Inflammatory macrophage (primary cell): ENCODE measurements at regions not wholly inside any gene's neighbourhood (a gene's known extent, or its start where the extent isn't known, plus 50 kb on each side); places are given as distances from the start of the nearest gene placed in this dataset.
"Not testable (repeated sequence)": the region's sequence is repeated elsewhere in the genome, so short reads cannot be mapped to it uniquely, and the experiment has no call there.

Experiments
- DNase-seq, 2 donors: peaks; one replicate each; pipeline ENCODE4 v3.0.0-alpha.2; 2020 to 2022

DNA sequence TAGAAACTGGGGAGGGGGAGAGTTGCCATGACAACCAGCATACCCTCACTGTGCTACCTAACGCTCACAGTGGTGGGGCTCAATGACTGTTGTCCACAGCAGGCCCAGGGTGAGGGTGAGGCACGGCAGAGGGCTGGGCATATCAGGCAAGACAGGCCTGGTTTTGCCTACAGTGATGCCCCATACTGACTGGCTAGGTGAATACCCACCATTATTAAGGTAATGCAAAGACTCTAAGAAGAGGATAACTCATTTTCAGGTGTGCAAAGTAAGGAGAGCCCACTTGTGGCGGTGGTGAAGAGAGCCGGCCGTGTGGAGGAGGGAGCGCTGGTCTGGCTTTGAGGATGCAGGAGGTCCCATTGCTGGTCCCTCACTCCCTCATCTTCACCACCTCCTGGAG, 422.3 kb downstream of the FUT8 start:
- DNase-seq: no peak

DNA sequence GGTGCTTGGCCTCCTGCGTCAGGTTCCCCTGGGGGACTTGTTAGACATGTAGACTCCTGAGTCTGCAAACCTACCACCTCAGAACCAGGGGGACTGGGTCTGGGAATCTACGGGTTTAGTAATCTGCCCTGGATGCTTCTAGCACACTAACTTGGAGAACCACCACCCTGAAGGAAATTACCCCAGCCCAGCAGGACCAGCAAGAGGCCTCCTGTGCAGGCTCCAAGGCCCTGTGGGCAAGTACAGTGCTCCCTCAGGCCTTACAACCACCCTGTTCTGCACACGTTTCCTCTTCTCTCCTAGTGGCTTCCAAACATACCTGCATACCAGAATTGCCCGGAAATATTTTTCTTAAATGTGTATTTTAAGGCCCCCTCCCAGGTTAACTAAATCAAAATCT, 423.0 kb downstream of the FUT8 start:
- DNase-seq: no peak

DNA sequence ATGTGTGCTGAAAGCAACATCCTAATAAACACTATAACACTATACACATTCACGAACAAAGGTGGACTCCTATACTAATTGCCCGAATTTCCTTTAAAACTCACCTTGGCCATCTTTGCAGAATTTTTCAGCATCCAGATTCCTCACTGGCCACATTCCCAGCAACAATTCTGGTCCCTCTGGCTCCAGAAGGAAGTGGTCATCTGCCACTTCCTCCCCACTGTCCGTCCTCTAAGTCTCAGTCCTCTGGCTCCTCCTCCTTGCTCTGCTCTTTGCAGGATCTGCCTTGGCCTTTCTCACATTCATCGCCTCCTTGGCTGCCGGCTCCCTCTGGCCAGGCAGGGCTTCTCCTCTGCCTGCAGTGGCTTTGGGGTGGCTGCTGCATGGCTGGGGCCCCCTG, 426.0 kb downstream of the FUT8 start:
- DNase-seq: no peak

DNA sequence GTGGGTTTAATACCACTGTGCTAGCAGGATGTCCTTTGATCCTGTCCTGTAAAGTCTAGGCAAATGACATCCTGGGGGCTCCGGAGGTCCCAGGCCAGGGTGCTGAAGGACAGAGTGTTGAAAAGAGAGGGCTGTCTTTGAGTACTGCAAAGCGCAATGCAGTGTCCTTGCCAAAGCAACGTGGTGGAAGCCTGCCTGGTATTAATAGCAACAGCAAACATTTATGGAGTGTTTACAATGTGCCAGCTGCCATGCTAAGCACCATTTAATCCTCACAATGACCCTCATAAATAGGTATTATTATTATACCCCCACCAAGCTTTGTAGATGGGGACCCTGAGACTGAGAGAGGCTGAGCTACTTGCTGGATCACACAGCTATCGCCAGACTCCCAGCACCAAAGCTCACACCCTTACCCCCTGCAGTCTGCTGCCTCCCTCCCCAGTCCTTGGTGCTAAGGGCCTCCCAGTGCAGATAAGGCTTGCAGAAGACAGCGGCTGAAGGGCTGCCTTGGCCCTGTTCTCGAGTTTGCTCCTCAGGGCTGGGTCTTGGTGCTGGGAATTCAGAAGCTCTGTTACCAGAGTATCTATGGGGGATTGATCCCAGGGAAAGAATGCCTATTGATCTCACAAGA, 427.7 kb downstream of the FUT8 start:
- no peak for DNase-seq

DNA sequence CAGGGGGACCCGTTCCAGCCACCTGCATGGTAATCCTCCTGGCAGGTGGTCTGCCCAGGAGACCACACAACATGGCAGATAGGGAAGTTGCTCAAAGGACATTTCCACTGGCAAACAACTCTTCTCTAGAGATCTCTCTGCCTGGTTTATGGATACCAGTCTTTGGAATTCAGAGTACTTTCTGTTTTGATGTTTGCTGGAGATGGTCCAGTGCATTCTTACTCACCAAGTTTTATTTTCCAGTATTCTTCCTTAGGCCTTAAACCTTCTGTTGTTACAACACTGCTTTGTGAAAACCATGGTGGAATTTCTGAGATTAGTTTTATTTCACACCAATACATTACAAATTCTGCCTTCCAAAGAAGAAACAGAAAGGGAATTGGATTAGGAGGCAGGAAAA, 428.3 kb downstream of the FUT8 start:
- DNase-seq: no peak

DNA sequence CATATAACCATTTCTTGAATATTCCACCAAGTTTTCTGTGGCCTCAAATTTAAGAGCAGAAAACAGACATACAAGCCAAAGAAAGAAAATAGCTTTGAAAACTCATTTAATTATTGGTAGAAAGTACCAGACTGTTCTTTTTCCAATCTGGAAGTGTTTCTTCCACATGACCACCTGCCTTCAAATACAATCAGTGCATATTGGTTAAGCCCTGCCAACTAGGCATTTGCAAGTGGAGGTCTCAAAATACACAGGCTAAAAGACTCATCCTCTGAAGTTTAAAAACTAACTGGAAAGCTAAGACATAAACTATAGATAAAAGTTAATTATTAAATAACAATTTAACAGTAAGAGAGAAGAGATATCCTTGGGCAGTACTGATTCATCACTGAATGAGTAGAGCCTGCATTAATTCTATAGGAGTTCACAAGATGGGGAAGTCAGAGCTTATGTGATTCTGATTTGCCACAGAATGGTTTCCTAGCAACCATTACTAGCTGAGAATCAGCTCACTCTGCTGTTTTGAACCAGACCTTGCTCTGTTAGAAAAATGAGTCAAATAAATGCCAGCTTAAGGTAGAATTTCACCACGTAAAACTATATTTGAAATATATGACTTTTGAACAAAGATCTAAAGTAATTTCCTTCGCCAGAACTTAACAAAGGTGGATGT, 433.8 kb downstream of the FUT8 start:
- DNase-seq: no peak

DNA sequence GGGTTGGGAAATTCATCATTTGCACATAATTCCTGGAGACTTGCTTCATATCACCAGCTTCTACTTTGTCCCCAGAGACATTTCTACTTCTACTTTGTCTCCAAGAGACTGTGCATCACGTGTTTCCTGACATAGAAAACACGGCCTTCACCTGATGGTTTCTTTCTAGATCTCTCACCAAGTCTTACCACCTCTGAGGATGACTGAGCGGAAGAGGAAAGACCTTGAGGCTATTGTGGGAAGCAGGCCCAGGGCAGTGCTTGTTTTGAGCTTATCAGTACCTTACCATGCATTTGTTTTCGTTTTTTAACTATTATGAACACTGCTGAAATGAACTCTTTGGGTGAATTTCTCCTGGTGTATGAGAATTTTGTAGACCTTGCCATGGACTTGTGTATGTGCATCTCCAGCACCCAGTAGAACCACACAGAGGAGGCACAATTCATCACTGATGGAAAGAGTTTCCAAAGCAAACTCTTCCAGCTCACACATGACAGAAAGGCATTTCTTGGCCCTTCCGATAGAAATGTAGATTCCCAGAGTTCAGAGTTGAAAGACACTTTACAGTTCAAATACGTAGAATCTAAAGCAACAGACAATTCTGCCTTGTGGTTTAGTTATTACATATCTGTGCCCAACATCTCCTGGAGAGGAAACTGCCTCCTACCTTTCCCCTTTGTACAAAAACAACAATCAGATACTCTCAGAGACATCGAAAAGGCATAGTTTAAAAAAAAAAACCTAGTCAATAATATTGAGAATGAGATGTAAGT, 434.7 kb downstream of the FUT8 start:
- DNase-seq: no peak

DNA sequence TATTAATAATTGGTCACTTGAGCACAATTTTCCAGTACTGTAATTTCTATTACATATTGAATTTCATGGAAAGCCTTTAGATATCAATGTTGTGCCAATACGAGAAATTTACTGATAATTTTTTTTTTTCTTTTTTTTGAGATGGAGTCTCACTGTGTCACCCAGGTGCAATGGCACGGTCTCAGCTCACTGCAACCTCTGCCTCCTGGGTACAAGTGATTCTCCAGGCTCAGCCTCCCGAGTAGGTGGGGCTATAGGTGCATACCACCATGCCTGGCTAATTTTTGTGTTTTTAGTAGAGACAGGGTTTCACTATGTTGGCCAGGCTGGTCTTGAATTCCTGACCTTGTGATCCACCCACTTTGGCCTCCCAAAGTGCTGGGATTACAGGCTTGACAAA, 435.4 kb downstream of the FUT8 start:
- DNase-seq: not testable (repeated sequence)

DNA sequence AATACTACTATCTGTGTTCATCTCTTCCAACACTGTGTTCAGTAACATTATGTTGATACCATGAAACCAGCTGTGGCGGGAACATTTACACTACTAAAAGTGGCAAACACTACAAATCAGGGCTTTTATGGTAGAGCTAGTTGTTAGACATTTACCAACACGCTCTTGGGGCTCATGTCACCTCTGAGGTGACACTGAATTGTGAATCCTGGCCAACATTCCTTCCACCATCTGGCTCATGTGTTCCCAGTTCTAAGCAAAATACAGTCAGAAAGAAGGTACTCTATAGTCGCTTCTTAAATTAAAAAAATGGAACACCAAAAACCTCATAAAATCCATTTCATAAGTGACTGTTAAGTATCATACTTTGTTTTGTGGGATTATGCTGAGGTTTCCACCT, 436.6 kb downstream of the FUT8 start:
- no peak for DNase-seq

DNA sequence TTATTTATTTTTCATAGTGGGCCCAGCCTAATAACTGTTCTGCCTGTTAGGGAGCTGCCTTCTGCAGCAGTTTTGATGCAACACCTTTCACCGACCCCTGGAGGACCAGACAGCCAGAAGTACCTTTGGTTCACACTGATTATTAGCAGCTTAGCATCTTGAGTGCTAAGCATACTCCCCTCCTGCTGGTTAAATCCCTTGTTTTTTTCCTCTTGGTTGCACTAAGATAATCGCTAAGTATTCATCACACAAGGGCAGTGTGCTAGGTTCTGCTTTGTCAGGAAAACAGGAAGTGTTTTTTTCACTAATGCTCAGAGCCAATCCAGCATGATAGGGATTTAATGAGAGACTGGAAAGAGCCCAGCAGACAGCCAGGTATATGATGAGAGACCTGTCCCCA, 437.0 kb downstream of the FUT8 start:
- peak in 1 of 2 donors; percentile 4 for DNase-seq

DNA sequence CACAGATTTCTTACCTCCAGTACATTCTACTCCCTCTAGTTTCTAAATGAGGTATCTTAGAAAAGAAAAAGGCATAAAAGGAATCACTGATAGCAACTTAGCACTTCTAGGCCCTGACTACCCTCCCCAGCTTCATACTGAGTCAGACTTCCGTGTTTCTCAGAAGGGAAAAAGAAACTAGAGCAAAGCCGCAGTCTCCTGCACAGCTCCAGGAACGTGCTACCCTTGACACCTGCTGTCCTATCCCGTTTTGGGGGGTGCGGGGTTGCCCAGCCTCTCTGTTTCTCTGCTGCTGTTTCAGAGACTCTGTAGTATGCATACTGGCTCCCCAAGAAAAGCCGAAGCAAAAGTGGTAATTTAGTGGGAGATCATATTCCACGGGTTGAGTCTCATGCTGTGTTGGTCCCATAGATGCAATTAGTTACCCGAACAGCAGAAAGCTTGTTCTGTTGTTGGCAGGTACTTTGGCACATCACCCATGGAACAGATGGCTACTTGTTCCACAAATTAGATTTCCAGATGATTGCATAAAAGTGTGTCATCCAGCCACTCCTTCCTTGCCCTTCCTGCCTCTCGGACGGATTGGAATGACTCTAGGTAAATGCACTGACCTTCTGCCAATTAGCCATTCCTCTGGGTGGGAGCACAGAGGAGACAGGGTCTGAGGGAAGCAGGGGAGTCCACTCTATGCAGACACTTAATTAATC, 438.1 kb downstream of the FUT8 start:
- no peak for DNase-seq

DNA sequence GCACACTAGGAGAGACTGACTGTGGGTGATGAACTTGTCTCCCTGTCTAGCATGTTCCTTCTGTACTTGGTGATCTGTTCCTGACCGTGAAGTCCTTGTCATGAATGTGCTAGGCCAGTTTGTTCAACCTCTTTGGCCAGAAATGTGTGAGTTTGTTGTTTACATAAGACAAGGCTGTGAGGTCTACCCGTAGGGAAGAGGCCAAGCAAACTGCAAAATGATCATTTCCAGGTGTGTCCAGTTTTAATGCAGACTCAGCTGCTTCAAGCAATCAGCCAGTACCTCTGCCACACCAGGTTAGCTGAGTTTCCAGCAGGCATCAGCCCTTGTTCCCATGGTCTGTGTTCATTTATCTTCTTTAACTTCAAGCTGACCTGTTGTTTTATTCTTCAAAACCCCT, 440.2 kb downstream of the FUT8 start:
- DNase-seq: no peak

DNA sequence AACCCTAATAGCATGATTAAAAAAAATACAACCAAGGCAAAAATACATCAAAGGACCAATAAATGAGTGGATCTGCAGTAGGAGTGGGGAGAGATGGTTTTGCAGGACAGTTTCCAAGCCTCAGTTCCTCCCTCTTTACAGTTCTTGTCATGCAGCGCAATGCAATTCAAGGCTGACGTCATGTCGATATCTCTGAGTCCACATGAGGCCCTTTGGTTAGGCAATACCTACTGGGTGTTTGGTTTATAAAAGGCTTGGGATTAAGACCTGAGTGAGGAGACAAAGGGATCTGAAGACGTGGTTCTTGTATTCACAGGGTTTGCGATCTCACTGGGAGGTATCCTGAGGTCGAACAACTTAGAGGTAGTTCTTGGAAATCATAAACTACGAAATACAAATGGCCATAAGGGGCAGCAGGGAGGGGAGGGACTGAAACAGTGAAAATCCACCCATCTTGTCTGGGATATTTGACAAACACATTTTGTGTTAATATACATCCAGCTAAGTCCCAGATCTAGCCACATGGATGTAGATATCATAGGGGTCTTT, 441.0 kb downstream of the FUT8 start:
- DNase-seq: no peak

DNA sequence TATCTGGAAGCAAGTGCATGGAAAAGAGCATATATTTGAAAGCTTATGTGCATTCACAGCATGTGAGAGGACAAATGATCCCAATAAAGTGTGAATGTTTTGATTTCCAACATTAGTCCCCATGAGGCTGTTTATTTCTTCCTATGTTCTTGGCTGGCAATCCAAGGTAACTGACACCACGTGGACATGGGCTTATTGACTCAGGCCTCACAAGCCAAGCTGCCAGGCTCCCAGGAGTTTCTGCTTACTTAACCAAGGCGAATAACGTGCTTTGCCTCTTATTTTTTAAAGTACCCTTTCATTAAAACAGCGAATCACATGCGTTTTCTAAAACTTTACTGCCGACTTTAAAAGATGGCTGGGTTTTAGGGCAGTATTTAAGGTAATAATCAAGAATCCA, 441.7 kb downstream of the FUT8 start:
- DNase-seq: no peak

DNA sequence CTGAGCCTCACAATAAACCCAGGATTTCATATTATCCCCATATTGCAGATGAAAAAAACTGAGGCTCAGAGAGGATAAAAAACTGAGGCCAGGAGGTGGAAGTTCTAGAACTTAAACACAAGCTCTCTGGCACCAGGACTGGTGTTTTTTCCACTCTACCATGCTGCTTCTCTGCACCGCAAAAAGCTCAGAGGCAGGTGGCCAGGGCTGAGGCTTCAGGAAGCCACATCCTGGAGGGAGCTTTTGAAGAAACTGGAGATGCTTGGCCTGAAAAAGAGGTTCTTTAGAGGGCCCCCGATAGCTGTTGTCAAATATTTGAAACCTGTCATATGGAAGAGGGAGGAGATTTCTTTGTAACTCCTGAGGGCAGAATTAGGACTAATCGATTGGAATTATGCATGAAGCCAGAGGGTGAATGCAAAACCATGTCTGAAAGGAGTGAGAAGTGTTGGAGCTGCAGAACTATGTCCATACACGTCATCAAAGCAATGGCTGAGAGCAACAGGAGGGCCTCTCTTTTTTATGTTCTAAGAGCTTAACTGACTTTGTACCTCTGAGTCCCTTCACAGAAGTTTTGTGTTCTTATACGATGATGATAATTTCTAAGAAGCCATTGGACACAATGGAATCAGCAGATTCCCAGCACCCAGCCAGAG, 448.6 kb downstream of the FUT8 start:
- DNase-seq: no peak

DNA sequence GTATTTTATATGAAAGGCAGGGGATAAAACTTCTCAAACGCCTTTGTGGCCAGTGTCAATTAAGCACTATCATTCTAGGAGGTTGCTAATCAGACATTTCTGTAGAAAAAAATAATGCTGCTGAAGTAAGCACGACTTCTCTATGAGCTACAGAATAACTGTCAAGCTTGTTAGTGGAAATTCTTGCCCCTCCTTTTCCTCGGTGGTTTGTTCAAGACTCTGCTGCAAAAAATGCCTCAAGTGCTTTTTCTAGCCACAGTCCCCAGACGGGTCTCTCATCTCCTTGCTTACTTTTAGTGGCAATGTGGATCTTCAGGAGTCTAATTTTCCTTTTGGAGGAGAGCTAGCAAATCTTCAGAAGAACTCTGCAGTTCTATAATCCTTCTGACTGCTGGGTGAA, 452.0 kb downstream of the FUT8 start:
- no peak for DNase-seq

DNA sequence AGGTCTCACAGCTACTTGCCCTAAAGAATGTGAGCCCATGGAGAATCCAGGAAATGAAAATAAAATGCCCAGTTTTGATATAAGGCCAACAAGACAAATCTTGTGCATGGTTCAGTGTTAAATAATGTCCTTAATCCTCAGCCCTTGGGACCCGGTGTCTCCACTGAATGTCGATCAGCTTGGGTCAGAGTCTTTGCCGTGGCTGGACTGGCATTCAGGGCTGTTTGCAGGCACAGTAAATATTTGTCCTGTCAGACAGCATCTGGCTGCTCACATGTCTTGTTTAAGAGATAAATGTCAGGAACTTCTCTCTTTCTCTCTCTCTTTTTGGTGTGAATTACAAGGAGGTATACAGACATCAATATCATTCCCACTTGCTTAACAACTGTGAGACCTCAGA, 452.5 kb downstream of the FUT8 start:
- no peak for DNase-seq

DNA sequence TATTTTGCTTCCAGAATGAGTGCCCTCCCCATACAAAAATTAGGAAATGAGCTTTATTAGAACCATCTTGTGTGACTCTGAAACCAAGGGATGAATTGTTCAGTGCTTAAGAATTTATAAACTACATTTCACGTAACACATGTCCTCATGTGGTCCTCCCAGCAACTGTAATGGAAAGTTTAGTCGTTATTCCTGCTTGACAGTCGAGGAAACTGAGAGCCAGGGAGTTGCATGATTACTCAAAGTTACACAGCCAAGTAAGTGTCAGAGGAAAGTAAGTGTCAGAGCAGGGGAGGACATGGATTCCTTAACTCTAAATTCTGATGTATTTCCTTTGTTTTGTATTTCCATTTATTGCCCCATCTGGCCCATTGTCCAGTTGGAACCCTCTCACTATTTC, 453.9 kb downstream of the FUT8 start:
- DNase-seq: no peak

DNA sequence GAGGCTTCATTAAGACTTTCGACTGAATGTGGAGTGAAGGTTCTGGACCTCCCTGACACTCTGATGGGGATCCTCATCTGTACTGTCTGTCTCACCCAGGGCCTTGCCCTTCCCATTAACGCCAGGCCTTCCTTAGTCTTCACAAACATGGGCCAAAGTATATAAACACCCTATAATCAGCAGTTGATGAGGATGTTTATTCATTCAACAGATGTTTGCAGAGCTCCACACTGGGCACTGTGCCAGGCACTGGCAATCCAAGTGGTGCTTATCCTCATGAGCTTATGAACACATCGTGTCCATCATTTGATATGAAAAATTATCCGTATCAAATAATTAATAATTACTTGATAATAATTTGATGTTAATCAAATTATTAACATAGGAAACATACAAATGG, 454.4 kb downstream of the FUT8 start:
- DNase-seq: no peak

DNA sequence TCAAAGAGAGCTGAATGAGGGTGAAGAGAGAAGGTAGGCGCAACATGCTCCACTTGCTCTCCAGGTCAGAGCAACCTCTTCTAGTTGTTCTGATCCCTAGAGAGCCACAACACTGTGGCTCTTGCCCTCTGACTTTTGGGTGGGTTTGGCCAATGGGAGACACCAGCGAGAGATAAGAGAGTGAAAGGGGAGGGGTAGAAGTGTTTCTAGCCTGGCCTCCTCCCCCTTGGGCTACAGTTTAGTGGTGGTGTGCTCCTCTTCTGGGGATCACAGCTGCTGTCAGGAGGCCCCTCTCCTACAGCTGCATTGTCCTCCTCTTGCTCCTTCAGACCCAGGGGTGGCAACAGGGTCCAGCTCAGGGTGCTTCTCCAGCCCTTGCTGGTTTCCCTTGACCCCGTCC, 454.8 kb downstream of the FUT8 start:
- no peak for DNase-seq

DNA sequence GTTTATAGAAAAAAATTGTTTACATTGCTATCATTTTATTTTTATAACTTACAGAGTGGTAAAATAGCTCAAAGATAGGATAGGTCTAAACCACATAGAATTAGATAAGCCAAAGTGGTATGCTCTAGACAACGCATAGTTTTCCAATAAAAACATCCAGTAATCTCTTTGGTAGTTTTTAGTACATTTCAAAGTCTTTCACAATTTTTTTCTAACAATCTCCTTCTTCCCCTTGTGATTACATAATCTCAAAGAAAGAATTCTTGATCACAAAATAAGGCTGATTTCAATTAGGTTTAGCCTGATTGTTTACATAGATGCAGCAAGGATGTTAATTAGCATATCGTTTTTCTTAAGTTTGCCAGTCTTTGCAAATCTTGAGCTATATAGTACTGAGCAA, 460.0 kb downstream of the FUT8 start:
- no peak for DNase-seq

DNA sequence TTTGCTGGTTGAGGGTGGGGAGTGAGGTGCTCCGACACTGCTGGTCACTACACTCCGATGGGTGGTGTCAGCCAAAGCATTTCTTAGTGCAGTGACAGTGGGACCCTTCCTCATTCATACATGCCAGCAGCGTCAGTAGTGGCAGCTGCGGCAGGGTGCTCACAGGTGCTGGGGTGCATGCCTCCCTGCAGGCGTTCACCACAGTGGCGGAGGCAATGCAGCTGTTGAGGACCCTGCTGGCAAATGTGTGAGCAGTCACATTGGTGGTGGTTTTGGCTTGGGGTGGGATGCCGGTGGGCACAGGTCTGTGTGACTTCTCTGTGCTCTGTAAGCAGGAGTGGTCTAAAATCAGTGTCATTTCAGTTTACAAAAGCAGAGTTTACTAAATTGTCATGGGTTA, 464.6 kb downstream of the FUT8 start:
- DNase-seq: no peak

DNA sequence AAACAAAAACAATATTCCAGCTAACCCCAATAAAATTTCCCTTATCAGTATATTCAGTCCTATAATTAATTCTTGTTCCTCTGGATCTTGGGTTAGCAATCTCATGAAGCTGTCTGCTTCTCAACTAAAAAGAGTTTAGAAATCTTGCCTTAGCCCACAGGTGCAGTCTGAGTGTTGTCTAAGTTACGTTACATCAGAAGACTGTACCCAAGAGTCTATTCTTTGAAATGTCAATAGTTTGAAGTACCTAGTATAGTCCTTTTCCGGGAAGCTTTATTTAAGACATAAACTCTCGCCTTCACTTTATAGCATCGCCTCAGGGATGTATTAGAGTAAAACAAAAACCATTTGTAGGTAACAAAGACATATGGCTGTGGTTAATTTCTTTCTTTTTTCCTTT, 465.1 kb downstream of the FUT8 start:
- no peak for DNase-seq
